IMR-90 (cell line): ENCODE measurements at regions not wholly inside any gene's neighbourhood (a gene's known extent, or its start where the extent isn't known, plus 50 kb on each side); places are given as distances from the start of the nearest gene placed in this dataset.

Experiments
- ATAC-seq: fragments of 200-7000 bp; cut with Tn5 transposase; 2 replicates; pipeline ENCODE4 v1.9.1; 2020; ENCODE audit warnings: low read depth, mild to moderate bottlenecking, moderate library complexity
- BruUV-seq: library from RNA; stranded (reverse); fragments of 400-500 nt; replicated peaks from 2 replicates; lab custom pipeline; 2021; lab: Mats Ljungman, UMichigan
- CTCF ChIA-PET: fragments of 300-600 bp; formaldehyde crosslinking; extraction: SDS; loops from one replicate; lab custom pipeline; 2021; ENCODE audit warnings: antibody characterized with exemption; lab: Yijun Ruan, JAX
- POLR2A ChIA-PET: fragments of 300-600 bp; sonication (Branson Sonifier 250); formaldehyde crosslinking; loops from one replicate; lab custom pipeline; 2022; ENCODE audit warnings: antibody characterized with exemption; ENCODE audit not compliant: unreplicated experiment; lab: Charles Lee
- DNase-seq: peaks from one replicate; pipeline ENCODE4 v3.0.0; 2013
- H2AFZ ChIP-seq: replicated peaks from 2 replicates; pipeline ENCODE3; 2013; ENCODE audit warnings: low read length, mild to moderate bottlenecking; ENCODE audit not compliant: poor library complexity
- H2AK5ac ChIP-seq: 2 replicates; pipeline ENCODE4 v1.6.1; 2013; ENCODE audit warnings: low read depth, low read length, inconsistent platforms
- H2AK9ac ChIP-seq: replicated peaks from 2 replicates; pipeline ENCODE3; 2013; ENCODE audit warnings: mild to moderate bottlenecking, low read depth, low read length, moderate library complexity; ENCODE audit not compliant: poor library complexity
- H2BK120ac ChIP-seq: 2 replicates; pipeline ENCODE4 v1.6.1; 2013; ENCODE audit warnings: low read depth, low read length, inconsistent platforms
- H2BK15ac ChIP-seq: 3 replicates; pipeline ENCODE4 v1.6.1; 2013; ENCODE audit warnings: low read depth, low read length, inconsistent platforms
- H2BK20ac ChIP-seq: 2 replicates; pipeline ENCODE4 v1.6.1; 2013; ENCODE audit warnings: low read depth, mild to moderate bottlenecking, inconsistent platforms, low read length, moderate library complexity
- H2BK5ac ChIP-seq: 2 replicates; pipeline ENCODE4 v1.6.1; 2013; ENCODE audit warnings: mild to moderate bottlenecking, low read depth, low read length, inconsistent platforms; ENCODE audit not compliant: poor library complexity, severe bottlenecking
- H3K14ac ChIP-seq: replicated peaks from 2 replicates; pipeline ENCODE4 v1.6.1; 2013; ENCODE audit warnings: low read depth, low read length, inconsistent platforms
- H3K18ac ChIP-seq: 2 replicates; pipeline ENCODE4 v1.6.1; 2013; ENCODE audit warnings: low read depth, low read length, control low read depth
- H3K23ac ChIP-seq: 2 replicates; pipeline ENCODE4 v1.6.1; 2013; ENCODE audit warnings: low read depth, low read length, inconsistent platforms
- H3K27ac ChIP-seq: 2 replicates; pipeline ENCODE4 v1.5.1; 2013; ENCODE audit warnings: mild to moderate bottlenecking, control low read depth, low read length; ENCODE audit not compliant: insufficient read depth
- H3K27me3 ChIP-seq: 2 replicates; pipeline ENCODE4 v1.6.1; 2013; ENCODE audit warnings: low read length; ENCODE audit not compliant: control insufficient read depth, insufficient read depth
- H3K36me3 ChIP-seq: 2 replicates; pipeline ENCODE4 v1.6.1; 2013; ENCODE audit warnings: low read length, mixed read lengths; ENCODE audit not compliant: control insufficient read depth, insufficient read depth
- H3K4ac ChIP-seq: 2 replicates; pipeline ENCODE4 v1.6.1; 2013; ENCODE audit warnings: low read depth, low read length, inconsistent platforms
- H3K4me1 ChIP-seq: 2 replicates; pipeline ENCODE4 v1.6.1; 2013; ENCODE audit warnings: low read length, mixed read lengths; ENCODE audit not compliant: control insufficient read depth, insufficient read depth
- H3K4me2 ChIP-seq: 2 replicates; pipeline ENCODE4 v1.6.1; 2013; ENCODE audit warnings: low read depth, mild to moderate bottlenecking, control low read depth, low read length, moderate library complexity
- H3K4me3 ChIP-seq: 2 replicates; pipeline ENCODE4 v1.5.1; 2013; ENCODE audit warnings: low read depth, mild to moderate bottlenecking, control low read depth, low read length, moderate library complexity; ENCODE audit not compliant: insufficient read depth
- H3K56ac ChIP-seq: 2 replicates; pipeline ENCODE4 v1.6.1; 2013; ENCODE audit warnings: low read length, inconsistent platforms; ENCODE audit not compliant: insufficient read depth; ENCODE audit errors: extremely low read depth
- H3K79me1 ChIP-seq, 2 experiments: 2 replicates each; pipeline ENCODE4 v1.6.1; 2013; ENCODE audit warnings: low read length in 2 of 2, inconsistent platforms in 1 of 2, low read depth in 1 of 2
- H3K9ac ChIP-seq: 2 replicates; pipeline ENCODE4 v1.6.1; 2013; ENCODE audit warnings: low read depth, low read length, control low read depth
- H3K9me1 ChIP-seq: 2 replicates; pipeline ENCODE4 v1.6.1; 2013; ENCODE audit warnings: low read length, inconsistent platforms; ENCODE audit not compliant: insufficient read depth
- H3K9me3 ChIP-seq: 2 replicates; pipeline ENCODE4 v1.6.1; 2013; ENCODE audit warnings: low read length; ENCODE audit not compliant: control insufficient read depth, insufficient read depth
- H4K20me1 ChIP-seq: 2 replicates; pipeline ENCODE4 v1.6.1; 2013; ENCODE audit warnings: low read length, inconsistent platforms; ENCODE audit not compliant: insufficient read depth
- H4K5ac ChIP-seq: 2 replicates; pipeline ENCODE4 v1.6.1; 2013; ENCODE audit warnings: mild to moderate bottlenecking, low read depth, low read length, control low read depth
- H4K8ac ChIP-seq, 2 experiments: 2 replicates each; pipeline ENCODE4 v1.6.1; 2013; ENCODE audit warnings: low read depth in 2 of 2, low read length in 2 of 2, control low read depth in 1 of 2, inconsistent platforms in 1 of 2
- H4K91ac ChIP-seq: 2 replicates; pipeline ENCODE4 v1.6.1; 2013; ENCODE audit warnings: low read depth, low read length, inconsistent platforms; ENCODE audit not compliant: insufficient read depth
- MXI1 ChIP-seq: IDR thresholded peaks from 2 replicates; pipeline ENCODE4 v1.6.1; 2012; ENCODE audit warnings: low read depth, mild to moderate bottlenecking, low read length, moderate library complexity, borderline replicate concordance
- POLR2A ChIP-seq: IDR thresholded peaks from 2 replicates; pipeline ENCODE4 v1.6.1; 2012; ENCODE audit warnings: mild to moderate bottlenecking, low read depth, low read length
- SMC3 ChIP-seq: fragments of 150-350 bp; IDR thresholded peaks from 2 replicates; pipeline ENCODE4 v1.6.1; 2016; ENCODE audit warnings: low read depth, mild to moderate bottlenecking, antibody characterized with exemption, low read length, moderate library complexity
- WGBS, 2 experiments: methylation state at CpG; one replicate each; pipeline versions ENCODE4 v1.1.5 to v1.1.7; 2013; ENCODE audit warnings: missing lambda C conversion rate in 2 of 2; ENCODE audit not compliant: insufficient read length in 1 of 2; ENCODE audit errors: extremely low coverage in 2 of 2; 5-methylcytosine and 5-hydroxymethylcytosine counted together
- dilution Hi-C: fragments of 300-500 bp; cut with HindIII; formaldehyde crosslinking; loops from one replicate; pipeline ENCODE4 v1.14.3; 2018; ENCODE audit warnings: low sequenced_read_pairs; ENCODE audit not compliant: unreplicated experiment
- in situ Hi-C: fragments of 300-500 bp; cut with MboI; formaldehyde crosslinking; loops from 3 replicates; pipeline ENCODE4 v1.14.3; 2019; ENCODE audit warnings: low sequenced_read_pairs, inconsistent platforms, mixed read lengths
- intact Hi-C: fragments of 100-400 bp; cut with micrococcal nuclease; formaldehyde crosslinking; loops from 2 replicates; pipeline ENCODE4 v1.10.0; 2022

GRCh38 chr13:68350554-68350953, 1120.4 kb upstream of the PCDH9 start:
- BruUV-seq = no TSS peak
- WGBS, 2 experiments = no CpG with 5 or more reads among the region's 2 CpGs
- ChIA-PET POLR2A (no interaction called here), CTCF (no interaction called here)
- in situ Hi-C loops (no loop called here), dilution Hi-C loops (no loop called here), intact Hi-C loops (no loop called here)
- no peak for ATAC-seq
- Histone ChIP-seq H4K5ac (no peak overlapping the region), H3K4me3 (no peak overlapping the region), H2AK5ac (no peak overlapping the region), H4K20me1 (no peaks in the 10 kb centered on the region), H3K4me2 (no peak overlapping the region), H3K36me3 (no peaks in the 10 kb centered on the region), H3K27me3 (no peaks in the 10 kb centered on the region), H3K18ac (no peak overlapping the region), H3K23ac (no peak overlapping the region), H2BK120ac (no peak overlapping the region), H3K9me3 (peaks cover 3% of the 10 kb centered on the region; the same call in 1 of the 2 replicates), H2BK20ac (no peak overlapping the region), H3K56ac (no peak overlapping the region), H4K8ac (no peak overlapping the region), H3K9ac (no peak overlapping the region), H4K91ac (no peak overlapping the region), H3K79me1 (no peaks in the 10 kb centered on the region), H3K14ac (no peak overlapping the region), H3K27ac (no peak overlapping the region), H2AFZ (no peak overlapping the region), H2AK9ac (no peak overlapping the region), H2BK15ac (no peak overlapping the region), H3K4ac (no peak overlapping the region), H3K4me1 (no peaks in the 10 kb centered on the region), H3K9me1 (no peaks in the 10 kb centered on the region), H2BK5ac (no peak overlapping the region)
- DNase-seq = no peak
- no peak for TF ChIP-seq POLR2A
- TF ChIP-seq SMC3 = no peak
- TF ChIP-seq MXI1 = no peak
